ENCODE measurements at regions not wholly inside any gene's neighbourhood (a gene's known extent, or its start where the extent isn't known, plus 50 kb on each side); places are given as distances from the start of the nearest gene placed in this dataset.
A peak's percentile ranks its signal among the peaks of the same experiment; 100 is the strongest.

- peak; percentile 76 for DNase-seq (ENCODE audit: low spot score)
Measured at GRCh38 chr16:17591655-17592405, 121.1 kb upstream of the XYLT1 start.

DNA sequence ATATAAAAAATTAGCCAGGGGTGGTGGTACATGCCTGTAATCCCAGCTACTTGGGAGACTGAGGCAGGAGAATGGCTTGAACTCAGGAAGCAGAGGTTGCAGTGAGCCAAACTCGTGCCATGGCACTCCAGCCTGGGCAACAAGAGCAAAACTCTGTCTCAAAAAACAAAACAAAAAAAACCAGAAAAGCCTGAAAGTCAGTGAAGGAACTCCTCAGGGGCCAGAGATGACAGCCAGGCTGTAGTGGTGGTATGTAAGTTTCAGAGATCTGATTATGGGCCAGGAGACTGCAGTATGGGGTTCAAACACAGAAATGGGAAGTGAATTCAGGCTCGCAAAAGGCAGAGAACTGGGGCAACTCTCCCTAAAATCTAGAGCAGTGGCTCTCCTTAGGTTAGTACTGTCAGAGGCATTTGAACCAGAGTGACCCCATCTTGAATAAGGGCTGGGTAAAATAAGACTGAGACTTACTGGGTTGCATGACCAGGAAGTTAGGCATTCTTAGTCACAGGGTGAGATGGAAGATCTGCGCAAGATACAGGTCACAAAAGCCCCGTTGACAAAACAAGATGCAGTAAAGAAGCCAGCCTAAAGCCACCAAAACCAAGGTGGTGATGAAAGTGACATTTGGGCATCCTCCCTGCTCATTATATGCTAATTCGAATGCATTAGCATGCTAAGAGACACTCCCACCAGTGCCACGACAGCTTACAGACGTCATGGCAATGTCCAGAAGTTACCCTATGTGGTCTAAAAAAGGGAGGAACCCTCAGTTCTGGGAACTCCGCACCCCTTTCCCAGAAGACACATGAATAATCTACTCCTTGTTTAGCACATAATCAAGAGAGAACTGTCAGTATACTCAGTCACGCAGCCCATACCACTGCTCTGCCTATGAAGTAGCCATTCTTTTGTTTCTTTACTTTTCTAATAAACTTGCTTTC is 120.2 kb upstream of the XYLT1 start:
- DNase-seq (ENCODE audit: low spot score) = peak; percentile 86

GRCh38 chr16:17589898-17590297 is 119.1 kb upstream of the XYLT1 start:
- no peak for DNase-seq (ENCODE audit: low spot score)

DNA sequence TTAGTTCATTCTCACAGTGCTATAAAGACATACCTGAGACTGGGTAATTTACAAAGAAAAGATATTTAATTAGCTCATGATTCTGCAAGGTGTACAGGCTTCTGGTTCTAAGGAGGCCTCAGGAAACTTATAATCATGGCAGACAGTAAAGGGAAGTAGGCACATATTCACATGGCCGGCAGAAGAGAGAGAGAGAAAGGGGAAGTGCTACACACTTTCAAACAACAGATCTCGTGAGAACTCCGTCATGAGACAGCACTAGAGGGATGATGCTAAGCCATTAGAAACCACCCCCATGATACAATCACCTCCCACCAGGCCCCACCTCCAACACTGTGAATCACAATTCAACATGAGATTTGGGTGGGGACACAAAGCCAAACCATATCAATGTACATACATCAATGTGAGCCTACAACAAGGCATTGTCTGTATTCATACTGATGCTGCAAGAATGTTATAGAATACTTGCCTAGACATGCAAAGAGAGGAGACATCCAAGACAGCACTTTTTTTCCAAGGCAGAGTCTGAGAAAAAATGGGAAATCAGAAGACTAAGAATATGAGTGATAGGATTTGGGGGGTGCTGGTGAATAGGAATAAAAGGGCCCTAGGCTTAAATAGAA is 114.8 kb upstream of the XYLT1 start:
- no peak for DNase-seq (ENCODE audit: low spot score)

DNA sequence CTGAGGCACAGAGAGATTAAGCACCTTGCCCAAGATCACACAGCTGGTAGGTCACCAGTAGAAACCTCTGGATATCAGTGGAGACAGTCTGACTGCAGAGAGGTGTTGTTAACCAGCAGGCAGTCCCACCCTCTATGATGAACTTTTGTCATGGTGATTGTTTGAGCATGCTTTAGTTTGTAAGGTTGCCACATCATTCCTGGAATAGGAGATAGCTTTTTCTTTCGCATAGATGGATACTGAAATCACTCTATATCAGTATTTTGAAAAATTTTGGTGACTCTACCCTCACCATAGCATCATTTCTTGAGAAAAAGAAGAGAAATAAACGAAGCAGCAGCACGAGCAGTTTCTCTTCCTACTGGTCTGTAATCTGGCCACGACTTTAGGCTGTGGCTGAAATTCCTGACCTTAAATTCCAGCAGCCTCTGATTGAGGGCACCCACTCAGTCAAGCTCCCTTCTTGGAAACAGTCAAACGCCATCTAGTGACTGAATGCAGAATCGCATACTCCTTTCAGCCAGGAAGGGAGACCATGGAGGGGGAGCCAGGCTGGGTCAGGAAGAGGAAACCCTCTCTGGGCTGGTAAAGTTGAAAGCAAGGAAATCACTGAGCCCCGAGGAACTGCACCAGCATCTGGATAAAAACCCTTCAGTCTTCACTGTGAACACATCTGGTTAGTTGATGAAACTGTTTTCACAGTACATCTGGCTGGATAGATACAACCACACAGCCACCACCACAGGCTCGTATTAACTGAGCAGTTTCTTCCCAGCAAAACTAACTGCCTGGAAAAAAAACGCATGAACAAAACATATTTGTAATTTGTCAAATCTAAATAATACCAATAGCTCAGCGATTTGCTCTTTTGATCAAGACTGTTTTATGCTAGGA is 108.5 kb upstream of the XYLT1 start:
- DNase-seq (ENCODE audit: low spot score) = peak; percentile 81

GRCh38 chr16:17574256-17574655 is 103.5 kb upstream of the XYLT1 start:
- DNase-seq (ENCODE audit: low spot score) = no peak

GRCh38 chr16:17572145-17572544 is 101.4 kb upstream of the XYLT1 start:
- no peak for DNase-seq (ENCODE audit: low spot score)

DNA sequence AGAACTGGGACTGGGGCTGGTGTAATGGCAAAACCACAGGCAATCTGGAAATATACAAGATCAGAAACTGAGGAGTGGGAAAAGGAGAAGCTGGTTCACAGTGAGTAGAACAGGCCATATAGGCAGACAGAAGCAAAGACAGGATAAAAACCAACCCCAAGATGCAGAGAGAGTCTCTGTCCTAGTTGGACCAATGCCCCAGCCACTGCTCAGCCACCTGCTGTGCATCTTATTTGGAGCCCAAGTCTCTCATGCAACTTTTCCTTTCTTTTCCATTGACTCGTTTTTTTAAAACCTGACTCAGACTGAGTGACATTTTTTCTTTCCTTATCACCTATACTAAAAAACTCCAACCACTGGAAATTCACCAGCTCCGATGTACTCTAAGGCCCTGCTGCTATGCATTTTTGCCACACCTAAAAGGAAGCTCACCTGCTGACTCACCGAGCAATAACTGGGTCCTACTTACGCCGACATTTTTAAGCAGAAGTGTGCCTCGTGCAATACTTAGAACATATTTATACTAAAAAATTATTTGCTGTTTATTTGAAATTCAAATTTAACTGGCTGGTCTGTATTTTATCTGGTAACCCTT is 100.8 kb upstream of the XYLT1 start:
- no peak for DNase-seq (ENCODE audit: low spot score)

DNA sequence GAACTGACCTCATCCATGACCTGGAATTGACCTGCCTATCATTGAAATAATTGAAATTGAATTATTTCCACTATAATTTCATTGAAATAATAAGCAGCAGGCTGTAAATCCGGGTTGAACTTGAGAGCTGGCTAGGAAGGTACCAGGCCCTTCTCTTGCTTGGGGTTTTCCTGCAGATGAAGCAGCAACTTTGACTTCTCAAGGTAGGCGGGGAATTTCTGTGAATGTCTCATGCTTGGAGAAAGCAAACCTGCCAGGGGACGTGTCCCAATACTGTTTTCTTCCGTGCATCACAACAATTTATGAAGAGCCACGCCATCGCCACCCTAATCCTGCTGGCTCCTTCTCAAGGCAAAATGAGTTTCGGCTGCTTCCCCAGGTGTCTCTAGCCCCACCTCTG is 97.5 kb upstream of the XYLT1 start:
- no peak for DNase-seq (ENCODE audit: low spot score)

DNA sequence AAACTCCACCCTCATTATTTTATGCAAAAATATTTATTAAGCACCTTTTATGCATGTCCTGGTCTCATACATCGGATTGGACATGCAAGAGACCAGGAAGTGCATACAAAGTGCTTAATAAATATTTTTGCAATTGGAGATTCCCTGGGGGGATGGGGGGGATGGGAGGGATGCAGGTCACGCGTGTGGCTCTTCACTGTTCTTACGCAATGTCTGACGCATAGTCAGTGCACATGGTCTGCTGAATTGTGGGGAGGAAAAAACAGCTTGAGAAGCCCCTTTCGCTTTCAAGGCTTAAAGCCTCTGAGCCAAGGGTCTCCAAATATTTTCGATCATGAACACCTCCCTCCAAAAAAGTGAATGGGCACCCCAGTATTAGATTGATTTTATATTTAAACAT is 96.7 kb upstream of the XYLT1 start:
- no peak for DNase-seq (ENCODE audit: low spot score)

GRCh38 chr16:17566656-17567450 is 96.1 kb upstream of the XYLT1 start:
- no peak for DNase-seq (ENCODE audit: low spot score)

DNA sequence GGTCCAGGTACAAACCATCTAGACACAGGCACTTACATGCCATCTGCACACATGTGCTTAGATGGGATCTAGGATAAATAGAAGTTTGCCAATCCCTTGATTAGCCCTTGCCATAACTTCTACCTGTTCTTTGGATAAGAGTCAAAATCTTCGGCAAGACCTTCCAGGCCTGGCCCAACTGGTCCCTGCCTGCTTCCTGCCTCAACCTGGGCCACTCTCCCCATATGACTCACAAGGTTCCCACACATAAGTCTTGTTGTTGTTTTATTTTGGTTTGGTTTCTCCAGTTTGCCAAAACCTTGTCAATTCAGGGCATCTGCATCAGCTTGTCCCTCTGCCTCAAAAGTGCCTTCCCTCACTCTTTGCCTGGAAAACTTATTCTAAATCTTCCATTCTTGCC is 95.3 kb upstream of the XYLT1 start:
- DNase-seq (ENCODE audit: low spot score) = no peak

- no peak for DNase-seq (ENCODE audit: low spot score)
Measured at GRCh38 chr16:17565605-17566004, 94.8 kb upstream of the XYLT1 start.

- DNase-seq (ENCODE audit: low spot score) = no peak
Measured at GRCh38 chr16:17564856-17565255, 94.1 kb upstream of the XYLT1 start.

- no peak for DNase-seq (ENCODE audit: low spot score)
Measured at GRCh38 chr16:17563323-17564091, 92.7 kb upstream of the XYLT1 start.

- no peak for DNase-seq (ENCODE audit: low spot score)
Measured at GRCh38 chr16:17561056-17561455, 90.3 kb upstream of the XYLT1 start.

GRCh38 chr16:17560548-17560947 is 89.8 kb upstream of the XYLT1 start:
- no peak for DNase-seq (ENCODE audit: low spot score)

DNA sequence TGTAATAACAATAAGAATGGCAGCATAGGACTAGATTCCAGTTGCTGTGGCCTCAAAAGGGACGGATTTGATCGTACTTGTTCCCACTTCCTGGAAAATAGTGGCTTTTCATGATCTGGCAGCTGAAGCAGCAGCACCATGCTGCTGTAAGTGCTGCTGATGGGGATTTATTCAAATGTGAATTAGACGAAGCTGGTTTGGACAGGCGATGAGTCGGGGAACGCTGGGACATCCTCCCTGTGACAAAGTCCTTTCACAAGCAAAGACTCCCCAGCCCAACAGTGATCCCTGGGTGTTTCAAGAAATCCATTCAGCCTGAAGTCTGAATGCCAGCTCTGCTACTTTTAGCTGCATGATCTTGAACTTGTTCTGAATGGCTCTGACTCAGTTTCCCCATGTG is 88.6 kb upstream of the XYLT1 start:
- DNase-seq (ENCODE audit: low spot score) = no peak

- DNase-seq (ENCODE audit: low spot score) = no peak
Measured at GRCh38 chr16:17557949-17558348, 87.2 kb upstream of the XYLT1 start.

- DNase-seq (ENCODE audit: low spot score) = no peak
Measured at GRCh38 chr16:17557480-17557879, 86.7 kb upstream of the XYLT1 start.

Measured in H4 (cell line).